PC-3 (cell line): ENCODE measurements at regions not wholly inside any gene's neighbourhood (a gene's known extent, or its start where the extent isn't known, plus 50 kb on each side); places are given as distances from the start of the nearest gene placed in this dataset.

Experiments used
- ATAC-seq: fragments of 200-7000 bp; cut with Tn5 transposase; 2 replicates; pipeline ENCODE4 v1.9.1; 2020; ENCODE audit warnings: mild to moderate bottlenecking, moderate library complexity
- BruUV-seq: library from RNA; stranded (reverse); fragments of 400-500 nt; replicated peaks from 2 replicates; lab custom pipeline; 2021; lab: Mats Ljungman, UMichigan
- CTCF ChIA-PET: fragments of 300-600 bp; sonication (Branson Sonifier 250); formaldehyde crosslinking; loops from one replicate; lab custom pipeline; 2022; ENCODE audit warnings: antibody characterized with exemption; lab: Charles Lee
- POLR2A ChIA-PET: fragments of 300-600 bp; sonication (Branson Sonifier 250); formaldehyde crosslinking; loops from one replicate; lab custom pipeline; 2022; ENCODE audit warnings: antibody characterized with exemption; ENCODE audit not compliant: unreplicated experiment; lab: Charles Lee
- DNase-seq: peaks from one replicate; pipeline ENCODE4 v3.0.0-alpha.2; 2015
- H2AFZ ChIP-seq: fragments of 300-600 bp; sonication (generic); 2 replicates; pipeline ENCODE4 v1.6.0; 2016; ENCODE audit warnings: antibody characterized with exemption, low read length
- H3F3A ChIP-seq: fragments of 300-600 bp; sonication (generic); one replicate; pipeline ENCODE4 v1.6.0; 2017; ENCODE audit warnings: antibody characterized with exemption, low read length, control low read depth, mild to moderate bottlenecking; ENCODE audit not compliant: unreplicated experiment
- H3K27ac ChIP-seq: fragments of 300-600 bp; sonication (generic); 2 replicates; pipeline ENCODE4 v1.5.1; 2016; ENCODE audit warnings: mild to moderate bottlenecking, low read length
- H3K27me3 ChIP-seq: fragments of 300-600 bp; sonication (generic); 2 replicates; pipeline ENCODE4 v1.6.1; 2016; ENCODE audit warnings: low read length, mixed read lengths
- H3K36me3 ChIP-seq: fragments of 300-600 bp; sonication (generic); 2 replicates; pipeline ENCODE4 v1.6.1; 2016; ENCODE audit warnings: low read depth, mixed run types, low read length, mixed read lengths
- H3K4me1 ChIP-seq: fragments of 300-600 bp; sonication (generic); 2 replicates; pipeline ENCODE4 v1.5.1; 2016; ENCODE audit warnings: low read length; ENCODE audit not compliant: insufficient read depth
- H3K4me2 ChIP-seq: fragments of 300-600 bp; sonication (generic); 2 replicates; pipeline ENCODE4 v1.6.0; 2016; ENCODE audit warnings: low read length
- H3K4me3 ChIP-seq: fragments of 300-600 bp; sonication (generic); 2 replicates; pipeline ENCODE4 v1.5.1; 2016; ENCODE audit warnings: mild to moderate bottlenecking, low read length, mixed read lengths
- H3K79me2 ChIP-seq: fragments of 300-600 bp; sonication (generic); 2 replicates; pipeline ENCODE4 v1.6.1; 2017; ENCODE audit warnings: low read length, mixed read lengths
- H3K9ac ChIP-seq: fragments of 300-600 bp; sonication (generic); 2 replicates; pipeline ENCODE4 v1.6.0; 2016; ENCODE audit warnings: mild to moderate bottlenecking, low read length
- H3K9me2 ChIP-seq: fragments of 300-600 bp; sonication (generic); replicated peaks from 2 replicates; pipeline ENCODE4 v1.6.1; 2016; ENCODE audit warnings: mixed run types, low read length, mixed read lengths
- H3K9me3 ChIP-seq: fragments of 300-600 bp; sonication (generic); 2 replicates; pipeline ENCODE4 v1.6.1; 2016; ENCODE audit warnings: low read length, mixed read lengths
- H4K20me1 ChIP-seq: fragments of 300-600 bp; sonication (generic); 2 replicates; pipeline ENCODE4 v1.6.1; 2016; ENCODE audit warnings: low read length, mixed read lengths
- CTCF ChIP-seq: fragments of 300-600 bp; sonication (generic); conservative IDR thresholded peaks from 2 replicates; pipeline ENCODE4 v1.5.1; 2017; ENCODE audit warnings: antibody characterized with exemption, low read depth, mild to moderate bottlenecking, low read length
- EZH2 ChIP-seq: fragments of 300-600 bp; sonication (generic); IDR thresholded peaks from one replicate; pipeline ENCODE4 v1.6.1; 2017; ENCODE audit warnings: antibody characterized with exemption, mild to moderate bottlenecking, low read length; ENCODE audit not compliant: unreplicated experiment
- EZH2phosphoT487 ChIP-seq: fragments of 300-600 bp; sonication (generic); IDR thresholded peaks from 2 replicates; pipeline ENCODE4 v1.6.1; 2018; ENCODE audit warnings: mild to moderate bottlenecking, antibody characterized with exemption, low read length, borderline replicate concordance
- intact Hi-C: fragments of 100-400 bp; cut with micrococcal nuclease; formaldehyde crosslinking; loops from 2 replicates; pipeline ENCODE4 v1.9.0; 2023

DNA sequence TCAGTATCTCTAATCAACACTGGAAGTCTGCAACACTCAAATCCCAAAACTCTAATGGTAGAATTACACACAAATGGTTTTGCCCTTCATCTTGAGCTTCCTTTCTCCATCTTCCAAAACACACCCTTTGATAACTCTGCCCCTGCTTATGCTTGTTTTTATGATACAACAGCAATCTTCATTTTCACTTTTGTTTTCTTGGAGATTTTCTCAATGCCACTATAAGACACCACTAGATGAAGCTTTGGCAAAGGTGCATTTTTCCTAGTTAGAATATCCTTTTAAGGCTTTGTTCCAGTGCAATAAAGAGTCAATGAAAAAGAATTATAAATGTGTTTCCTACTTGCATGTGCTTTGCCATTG, 472.4 kb upstream of the NWD2 start:
- Histone ChIP-seq H3K4me2 (no peak overlapping the region), H3K36me3 (no peaks in the 10 kb centered on the region), H4K20me1 (no peaks in the 10 kb centered on the region), H3K4me3 (no peak overlapping the region), H3K9me3 (no peaks in the 10 kb centered on the region), H3K79me2 (no peaks in the 10 kb centered on the region), H3K27me3 (no peaks in the 10 kb centered on the region), H3K9ac (no peak overlapping the region), H3F3A (no peaks in the 10 kb centered on the region), H3K27ac (no peak overlapping the region), H3K4me1 (no peaks in the 10 kb centered on the region), H3K9me2 (no peaks in the 10 kb centered on the region), H2AFZ (no peak overlapping the region)
- POLR2A ChIA-PET: no interaction called here
- DNase-seq (no peak), ATAC-seq (no peak)
- intact Hi-C loops: no loop called here
- no TSS peak for BruUV-seq
- TF ChIP-seq EZH2phosphoT487 (no peak), EZH2 (no peak), CTCF (no peak)
- CTCF ChIA-PET: no interaction called here

GRCh38 chr4:36773467-36773866, 471.1 kb upstream of the NWD2 start:
- Histone ChIP-seq H3K9ac (no peak overlapping the region), H3K9me2 (no peaks in the 10 kb centered on the region), H3K36me3 (no peaks in the 10 kb centered on the region), H3F3A (no peaks in the 10 kb centered on the region), H2AFZ (no peak overlapping the region), H3K9me3 (no peaks in the 10 kb centered on the region), H3K79me2 (no peaks in the 10 kb centered on the region), H3K4me2 (no peak overlapping the region), H3K4me1 (no peaks in the 10 kb centered on the region), H3K4me3 (no peak overlapping the region), H3K27me3 (no peaks in the 10 kb centered on the region), H4K20me1 (no peaks in the 10 kb centered on the region), H3K27ac (no peak overlapping the region)
- POLR2A ChIA-PET: no interaction called here
- no peak for DNase-seq
- intact Hi-C loops: no loop called here
- no TSS peak for BruUV-seq
- TF ChIP-seq CTCF: no peak
- TF ChIP-seq EZH2: no peak
- no peak for TF ChIP-seq EZH2phosphoT487
- no peak for ATAC-seq
- CTCF ChIA-PET: no interaction called here

- CTCF ChIA-PET: interaction anchor here (0.6 kb wide), 1 partner anchor 53 kb away, joined by 7 read pairs; no protein-coding TSS in a partner anchor
- DNase-seq: no peak
- intact Hi-C loops: no loop called here
Measured at GRCh38 chr4:36775544-36775943, 469.0 kb upstream of the NWD2 start.

More at GRCh38 chr4:36775544-36775943, 469.0 kb upstream of the NWD2 start:
- POLR2A ChIA-PET: no interaction called here
- no peak overlapping the region for H3K4me2 ChIP-seq
- no peaks in the 10 kb centered on the region for H3K4me1 ChIP-seq
- H3K27ac ChIP-seq: no peak overlapping the region
- no peak for ATAC-seq
- H4K20me1 ChIP-seq: no peaks in the 10 kb centered on the region
- H3K9me2 ChIP-seq: no peaks in the 10 kb centered on the region
- no peaks in the 10 kb centered on the region for H3F3A ChIP-seq
- H3K9ac ChIP-seq: no peak overlapping the region
- BruUV-seq: no TSS peak
- H3K79me2 ChIP-seq: no peaks in the 10 kb centered on the region
- no peaks in the 10 kb centered on the region for H3K27me3 ChIP-seq
- H2AFZ ChIP-seq: no peak overlapping the region
- H3K4me3 ChIP-seq: no peak overlapping the region
- TF ChIP-seq EZH2phosphoT487 (no peak), EZH2 (no peak), CTCF (no peak)
- H3K36me3 ChIP-seq: no peaks in the 10 kb centered on the region
- no peaks in the 10 kb centered on the region for H3K9me3 ChIP-seq
